DND-41 (cell line): ENCODE measurements at regions not wholly inside any gene's neighbourhood (a gene's known extent, or its start where the extent isn't known, plus 50 kb on each side); places are given as distances from the start of the nearest gene placed in this dataset.

Experiments used
- ATAC-seq: fragments of 200-7000 bp; cut with Tn5 transposase; 3 replicates; pipeline ENCODE4 v1.9.1; 2021; ENCODE audit warnings: low read depth; ENCODE audit not compliant: insufficient read depth
- DNase-seq: peaks from one replicate; pipeline ENCODE4 v3.0.0-alpha.2; 2020
- H2AFZ ChIP-seq: 2 replicates; pipeline ENCODE4 v1.6.0; 2012; ENCODE audit warnings: low read depth, low read length
- H3K27ac ChIP-seq: 2 replicates; pipeline ENCODE4 v1.5.1; 2012; ENCODE audit warnings: low read length, inconsistent platforms
- H3K27me3 ChIP-seq: fragments of 200-600 bp; sonication (generic); 2 replicates; pipeline ENCODE4 v1.6.0; 2012; ENCODE audit warnings: low read length, mild to moderate bottlenecking, inconsistent platforms; ENCODE audit not compliant: insufficient read depth, poor library complexity
- H3K36me3 ChIP-seq: 2 replicates; pipeline ENCODE4 v1.5.1; 2012; ENCODE audit warnings: low read length, inconsistent platforms; ENCODE audit not compliant: insufficient read depth
- H3K4me1 ChIP-seq: 2 replicates; pipeline ENCODE4 v1.5.1; 2012; ENCODE audit warnings: mild to moderate bottlenecking, low read length; ENCODE audit not compliant: insufficient read depth
- H3K4me2 ChIP-seq: 2 replicates; pipeline ENCODE4 v1.6.0; 2012; ENCODE audit warnings: mild to moderate bottlenecking, moderate library complexity, low read length, inconsistent platforms; ENCODE audit not compliant: insufficient read depth
- H3K4me3 ChIP-seq, 2 experiments: fragments of 200-600 bp in 1 of 2; shearing (Covaris generic) in 1 of 2; 2 replicates each; pipeline ENCODE4 v1.5.1; 2012 to 2016; ENCODE audit warnings: inconsistent platforms in 2 of 2, low read length in 2 of 2, mild to moderate bottlenecking in 2 of 2, low read depth in 1 of 2, moderate library complexity in 1 of 2
- H3K79me2 ChIP-seq: 2 replicates; pipeline ENCODE4 v1.6.0; 2012; ENCODE audit warnings: low read length, inconsistent platforms; ENCODE audit not compliant: insufficient read depth
- H3K9ac ChIP-seq: 2 replicates; pipeline ENCODE4 v1.6.0; 2012; ENCODE audit warnings: low read depth, mild to moderate bottlenecking, inconsistent platforms, low read length, moderate library complexity
- H3K9me3 ChIP-seq: 2 replicates; pipeline ENCODE4 v1.5.1; 2012; ENCODE audit warnings: low read length, moderate library complexity, mild to moderate bottlenecking, inconsistent platforms; ENCODE audit not compliant: insufficient read depth, severe bottlenecking
- H4K20me1 ChIP-seq: 2 replicates; pipeline ENCODE4 v1.6.0; 2012; ENCODE audit warnings: low read length; ENCODE audit not compliant: insufficient read depth
- CTCF ChIP-seq: IDR thresholded peaks from 2 replicates; pipeline ENCODE4 v1.5.1; 2012; ENCODE audit warnings: borderline replicate concordance, low read length, moderate library complexity, mild to moderate bottlenecking; ENCODE audit not compliant: poor library complexity, severe bottlenecking; ENCODE audit errors: extremely low read depth
- EZH2 ChIP-seq: IDR thresholded peaks from 3 replicates; pipeline ENCODE4 v1.6.1; 2012; ENCODE audit warnings: borderline replicate concordance, low read depth, mild to moderate bottlenecking, moderate library complexity, low read length, inconsistent platforms; ENCODE audit not compliant: severe bottlenecking

GRCh38 chr22:26853071-26853470 lies 195.7 kb downstream of the MIAT start:
- ATAC-seq (no peak), DNase-seq (no peak)
- H3K36me3 ChIP-seq, result no peaks in the 10 kb centered on the region
- no peak overlapping the region for H3K4me2 ChIP-seq
- no peaks in the 10 kb centered on the region for H3K27me3 ChIP-seq
- H3K4me3 ChIP-seq, result no peak overlapping the region
- no peak overlapping the region for H2AFZ ChIP-seq
- TF ChIP-seq CTCF (no peak), EZH2 (no peak)
- H3K27ac ChIP-seq, result no peak overlapping the region
- H4K20me1 ChIP-seq, result 0 out of 2 replicates have a peak, but pooled peaks cover 3% of the 10 kb centered on the region
- no peaks in the 10 kb centered on the region for H3K9me3 ChIP-seq
- no peaks in the 10 kb centered on the region for H3K4me1 ChIP-seq
- H3K9ac ChIP-seq, result no peak overlapping the region
- H3K79me2 ChIP-seq, result no peaks in the 10 kb centered on the region

GRCh38 chr22:26853495-26853894 lies 196.1 kb downstream of the MIAT start:
- Histone ChIP-seq H2AFZ (no peak overlapping the region), H4K20me1 (0 out of 2 replicates have a peak, but pooled peaks cover 3% of the 10 kb centered on the region), H3K27me3 (no peaks in the 10 kb centered on the region), H3K9ac (no peak overlapping the region), H3K27ac (no peak overlapping the region), H3K79me2 (no peaks in the 10 kb centered on the region), H3K36me3 (no peaks in the 10 kb centered on the region), H3K9me3 (no peaks in the 10 kb centered on the region), H3K4me1 (no peaks in the 10 kb centered on the region), H3K4me3 (no peak overlapping the region), H3K4me2 (no peak overlapping the region)
- DNase-seq (no peak), ATAC-seq (no peak)
- TF ChIP-seq CTCF, result no peak
- TF ChIP-seq EZH2, result no peak

GRCh38 chr22:26857169-26857568 lies 199.8 kb downstream of the MIAT start:
- no peak overlapping the region for H3K4me2 ChIP-seq
- no peak overlapping the region for H2AFZ ChIP-seq
- no peak overlapping the region for H3K9ac ChIP-seq
- ATAC-seq (no peak), DNase-seq (no peak)
- H3K79me2 ChIP-seq, result no peaks in the 10 kb centered on the region
- no peaks in the 10 kb centered on the region for H3K27me3 ChIP-seq
- no peak for TF ChIP-seq CTCF
- no peak for TF ChIP-seq EZH2
- no peaks in the 10 kb centered on the region for H3K4me1 ChIP-seq
- H3K4me3 ChIP-seq, result no peak overlapping the region
- no peaks in the 10 kb centered on the region for H3K9me3 ChIP-seq
- H3K27ac ChIP-seq, result no peak overlapping the region
- H3K36me3 ChIP-seq, result no peaks in the 10 kb centered on the region
- 0 out of 2 replicates have a peak, but pooled peaks cover 3% of the 10 kb centered on the region for H4K20me1 ChIP-seq

GRCh38 chr22:26860301-26860700 lies 202.9 kb downstream of the MIAT start:
- Histone ChIP-seq H3K36me3 (no peaks in the 10 kb centered on the region), H4K20me1 (0 out of 2 replicates have a peak, but pooled peaks cover 3% of the 10 kb centered on the region), H3K27me3 (no peaks in the 10 kb centered on the region), H3K4me3 (no peak overlapping the region), H3K79me2 (no peaks in the 10 kb centered on the region), H3K27ac (no peak overlapping the region), H3K4me1 (no peaks in the 10 kb centered on the region), H3K4me2 (no peak overlapping the region), H2AFZ (no peak overlapping the region), H3K9me3 (no peaks in the 10 kb centered on the region), H3K9ac (no peak overlapping the region)
- DNase-seq (no peak), ATAC-seq (no peak)
- TF ChIP-seq CTCF (no peak), EZH2 (no peak)
